Neural cell (in vitro differentiated cells): ENCODE measurements at regions not wholly inside any gene's neighbourhood (a gene's known extent, or its start where the extent isn't known, plus 50 kb on each side); places are given as distances from the start of the nearest gene placed in this dataset.

ENCODE experiments used
- H2AFZ ChIP-seq: fragments of 200-600, 300-800 bp; sonication (generic), shearing (Covaris generic); 2 replicates; pipeline ENCODE4 v1.6.0; 2014; ENCODE audit warnings: low read depth, mild to moderate bottlenecking, antibody characterized with exemption, low read length, moderate library complexity
- H3F3A ChIP-seq: fragments of 200-600 bp; shearing (Covaris generic); 2 replicates; pipeline ENCODE4 v1.6.1; 2016; ENCODE audit warnings: mild to moderate bottlenecking, moderate library complexity, mixed read lengths, antibody characterized with exemption, low read length; ENCODE audit not compliant: insufficient read depth, poor library complexity, severe bottlenecking
- H3K27ac ChIP-seq: fragments of 200-600, 300-800 bp; sonication (generic), shearing (Covaris generic); 2 replicates; pipeline ENCODE4 v1.5.1; 2014; ENCODE audit warnings: mild to moderate bottlenecking, low read length, moderate library complexity
- H3K27me3 ChIP-seq: fragments of 300-800, 200-600 bp; sonication (generic), shearing (Covaris generic); 2 replicates; pipeline ENCODE4 v1.6.0; 2014; ENCODE audit warnings: mild to moderate bottlenecking, low read depth, low read length, moderate library complexity; ENCODE audit not compliant: insufficient read depth
- H3K36me3 ChIP-seq: fragments of 300-800, 200-600 bp; sonication (generic), shearing (Covaris generic); 2 replicates; pipeline ENCODE4 v1.5.1; 2014; ENCODE audit warnings: mild to moderate bottlenecking, antibody characterized with exemption, low read length, moderate library complexity; ENCODE audit not compliant: insufficient read depth
- H3K4me2 ChIP-seq: fragments of 300-800, 200-600 bp; sonication (generic), shearing (Covaris generic); 2 replicates; pipeline ENCODE4 v1.6.0; 2014; ENCODE audit warnings: mild to moderate bottlenecking, low read length
- H3K4me3 ChIP-seq: fragments of 300-800, 200-600 bp; sonication (generic), shearing (Covaris generic); 2 replicates; pipeline ENCODE4 v1.5.1; 2014; ENCODE audit warnings: mild to moderate bottlenecking, low read length, moderate library complexity
- H3K79me2 ChIP-seq: fragments of 200-600 bp; shearing (Covaris generic); replicated peaks from 2 replicates; pipeline ENCODE4 v1.6.0; 2014; ENCODE audit warnings: mild to moderate bottlenecking, low read length, moderate library complexity; ENCODE audit not compliant: insufficient read depth
- H3K9ac ChIP-seq: fragments of 300-800, 200-600 bp; sonication (generic), shearing (Covaris generic); 2 replicates; pipeline ENCODE4 v1.6.1; 2016; ENCODE audit warnings: mild to moderate bottlenecking, low read length, mixed read lengths
- H3K9me2 ChIP-seq: fragments of 200-600 bp; shearing (Covaris generic); 2 replicates; pipeline ENCODE4 v1.6.1; 2016; ENCODE audit warnings: mild to moderate bottlenecking, low read length, mixed read lengths; ENCODE audit not compliant: insufficient read depth
- H3K9me3 ChIP-seq: fragments of 200-600, 300-800 bp; sonication (generic), shearing (Covaris generic); 2 replicates; pipeline ENCODE4 v1.6.1; 2016; ENCODE audit warnings: mild to moderate bottlenecking, mixed run types, low read length, moderate library complexity, mixed read lengths
- H4K20me1 ChIP-seq: fragments of 200-600 bp; shearing (Covaris generic); 2 replicates; pipeline ENCODE4 v1.6.1; 2016; ENCODE audit warnings: mild to moderate bottlenecking, mixed run types; ENCODE audit not compliant: insufficient read depth
- CTCF ChIP-seq: fragments of 450-650 bp; IDR thresholded peaks from 2 replicates; pipeline ENCODE4 v1.5.1; 2014; ENCODE audit warnings: antibody characterized with exemption, mild to moderate bottlenecking, moderate library complexity; ENCODE audit not compliant: poor library complexity, severe bottlenecking
- EP300 ChIP-seq: fragments of 450-650 bp; conservative IDR thresholded peaks from 2 replicates; pipeline ENCODE4 v1.6.1; 2014; ENCODE audit warnings: antibody characterized with exemption, mild to moderate bottlenecking, moderate library complexity; ENCODE audit not compliant: poor library complexity, severe bottlenecking
- EZH2 ChIP-seq: fragments of 200-600, 300-800 bp; shearing (Covaris generic), sonication (generic); IDR thresholded peaks from 2 replicates; pipeline ENCODE4 v1.6.1; 2014; ENCODE audit warnings: antibody characterized with exemption, low read length, borderline replicate concordance, mild to moderate bottlenecking; ENCODE audit not compliant: insufficient read depth, poor library complexity, severe bottlenecking
- MXI1 ChIP-seq: fragments of 450-650 bp; conservative IDR thresholded peaks from 2 replicates; pipeline ENCODE4 v1.6.1; 2014; ENCODE audit warnings: antibody characterized with exemption, mild to moderate bottlenecking; ENCODE audit not compliant: poor library complexity, severe bottlenecking
- POLR2AphosphoS5 ChIP-seq: IDR thresholded peaks from 2 replicates; pipeline ENCODE4 v1.6.1; 2012
- RAD21 ChIP-seq: fragments of 450-650 bp; conservative IDR thresholded peaks from 2 replicates; pipeline ENCODE4 v1.6.1; 2014; ENCODE audit warnings: antibody characterized with exemption, mild to moderate bottlenecking, moderate library complexity
- SMC3 ChIP-seq: fragments of 450-650 bp; conservative IDR thresholded peaks from 2 replicates; pipeline ENCODE4 v1.6.1; 2014; ENCODE audit warnings: antibody characterized with exemption, mild to moderate bottlenecking, moderate library complexity; ENCODE audit not compliant: poor library complexity
- TAF1 ChIP-seq: IDR thresholded peaks from 2 replicates; pipeline ENCODE4 v1.6.1; 2012; ENCODE audit warnings: low read depth
- TF ChIP-seq, protein P1 (sequence below): IDR thresholded peaks from 2 replicates; pipeline ENCODE4 v1.6.1; 2012; ENCODE audit warnings: borderline replicate concordance

DNA sequence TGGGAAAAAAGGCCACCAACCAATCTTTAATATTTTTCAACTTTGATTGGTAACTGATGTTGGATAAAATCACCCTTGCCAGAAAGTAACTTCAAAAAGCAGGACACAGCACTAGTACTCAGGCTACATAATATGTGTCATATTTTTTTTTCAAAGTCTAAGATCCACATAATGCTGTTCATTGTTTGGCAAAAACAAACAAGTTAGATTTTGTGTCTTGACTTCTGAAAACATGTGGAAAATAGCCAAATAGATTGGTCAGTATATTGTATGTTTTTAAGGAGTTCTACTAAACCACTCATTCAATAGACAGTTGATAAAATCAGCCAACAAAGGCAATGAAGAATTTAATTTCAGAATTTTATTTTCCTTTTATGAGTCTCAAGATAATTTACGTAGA lies 111.7 kb upstream of the CCDC54 start:
- Histone ChIP-seq H3K27ac (no peak overlapping the region), H3K9ac (no peak overlapping the region), H3K9me2 (no peaks in the 10 kb centered on the region), H3F3A (no peaks in the 10 kb centered on the region), H3K36me3 (no peaks in the 10 kb centered on the region), H3K4me2 (no peak overlapping the region), H3K79me2 (no peaks in the 10 kb centered on the region), H3K9me3 (no peaks in the 10 kb centered on the region), H3K4me3 (no peak overlapping the region), H4K20me1 (no peaks in the 10 kb centered on the region), H2AFZ (no peak overlapping the region), H3K27me3 (no peaks in the 10 kb centered on the region)
- no peak for TF ChIP-seq MXI1
- no peak for TF ChIP-seq TAF1
- no peak for TF ChIP-seq POLR2AphosphoS5
- TF ChIP-seq, protein P1, sequence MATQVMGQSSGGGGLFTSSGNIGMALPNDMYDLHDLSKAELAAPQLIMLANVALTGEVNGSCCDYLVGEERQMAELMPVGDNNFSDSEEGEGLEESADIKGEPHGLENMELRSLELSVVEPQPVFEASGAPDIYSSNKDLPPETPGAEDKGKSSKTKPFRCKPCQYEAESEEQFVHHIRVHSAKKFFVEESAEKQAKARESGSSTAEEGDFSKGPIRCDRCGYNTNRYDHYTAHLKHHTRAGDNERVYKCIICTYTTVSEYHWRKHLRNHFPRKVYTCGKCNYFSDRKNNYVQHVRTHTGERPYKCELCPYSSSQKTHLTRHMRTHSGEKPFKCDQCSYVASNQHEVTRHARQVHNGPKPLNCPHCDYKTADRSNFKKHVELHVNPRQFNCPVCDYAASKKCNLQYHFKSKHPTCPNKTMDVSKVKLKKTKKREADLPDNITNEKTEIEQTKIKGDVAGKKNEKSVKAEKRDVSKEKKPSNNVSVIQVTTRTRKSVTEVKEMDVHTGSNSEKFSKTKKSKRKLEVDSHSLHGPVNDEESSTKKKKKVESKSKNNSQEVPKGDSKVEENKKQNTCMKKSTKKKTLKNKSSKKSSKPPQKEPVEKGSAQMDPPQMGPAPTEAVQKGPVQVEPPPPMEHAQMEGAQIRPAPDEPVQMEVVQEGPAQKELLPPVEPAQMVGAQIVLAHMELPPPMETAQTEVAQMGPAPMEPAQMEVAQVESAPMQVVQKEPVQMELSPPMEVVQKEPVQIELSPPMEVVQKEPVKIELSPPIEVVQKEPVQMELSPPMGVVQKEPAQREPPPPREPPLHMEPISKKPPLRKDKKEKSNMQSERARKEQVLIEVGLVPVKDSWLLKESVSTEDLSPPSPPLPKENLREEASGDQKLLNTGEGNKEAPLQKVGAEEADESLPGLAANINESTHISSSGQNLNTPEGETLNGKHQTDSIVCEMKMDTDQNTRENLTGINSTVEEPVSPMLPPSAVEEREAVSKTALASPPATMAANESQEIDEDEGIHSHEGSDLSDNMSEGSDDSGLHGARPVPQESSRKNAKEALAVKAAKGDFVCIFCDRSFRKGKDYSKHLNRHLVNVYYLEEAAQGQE: no peak
- TF ChIP-seq EP300: no peak
- no peak for TF ChIP-seq CTCF
- no peak for TF ChIP-seq EZH2
- TF ChIP-seq RAD21: no peak
- TF ChIP-seq SMC3: no peak

DNA sequence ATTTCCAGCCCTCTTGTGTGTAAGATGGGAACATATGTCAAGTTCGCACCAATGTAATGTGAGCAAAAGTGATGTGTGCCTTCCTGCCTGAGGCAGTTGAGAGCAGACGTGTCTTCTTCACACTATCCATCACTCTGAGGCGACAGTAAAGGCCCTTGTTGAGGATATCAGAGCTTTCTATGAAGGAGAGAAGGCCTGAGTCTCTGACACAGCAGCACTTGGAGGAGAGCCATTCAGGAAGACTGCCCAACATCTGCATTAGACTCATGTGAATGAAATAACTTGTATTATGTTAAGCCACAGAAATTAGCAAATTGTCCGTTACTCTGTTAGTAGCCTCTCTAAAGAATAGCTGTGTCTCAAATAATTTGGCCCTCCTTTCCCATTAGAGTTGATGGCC lies 108.8 kb upstream of the CCDC54 start:
- Histone ChIP-seq H3K79me2 (no peaks in the 10 kb centered on the region), H3K36me3 (no peaks in the 10 kb centered on the region), H3K27ac (no peak overlapping the region), H3K4me3 (no peak overlapping the region), H3K4me2 (no peak overlapping the region), H4K20me1 (no peaks in the 10 kb centered on the region), H3F3A (no peaks in the 10 kb centered on the region), H3K27me3 (no peaks in the 10 kb centered on the region), H2AFZ (no peak overlapping the region), H3K9me2 (no peaks in the 10 kb centered on the region), H3K9ac (no peak overlapping the region), H3K9me3 (no peaks in the 10 kb centered on the region)
- TF ChIP-seq RAD21: no peak
- no peak for TF ChIP-seq MXI1
- TF ChIP-seq POLR2AphosphoS5: no peak
- TF ChIP-seq, protein P1: no peak
- TF ChIP-seq CTCF: no peak
- no peak for TF ChIP-seq TAF1
- no peak for TF ChIP-seq SMC3
- no peak for TF ChIP-seq EP300
- no peak for TF ChIP-seq EZH2
